Tibial nerve (tissue), 4 donors: ENCODE measurements at regions not wholly inside any gene's neighbourhood (a gene's known extent, or its start where the extent isn't known, plus 50 kb on each side); places are given as distances from the start of the nearest gene placed in this dataset.
"Not testable (repeated sequence)": the region's sequence is repeated elsewhere in the genome, so short reads cannot be mapped to it uniquely, and the experiment has no call there.

Experiments
- CTCF ChIP-seq, 5 experiments: fragments of 200-600 bp in 3 of 5; fragments of 450-650 bp in 2 of 5; sonication (generic) in 3 of 5; IDR thresholded peaks; one replicate each; pipeline ENCODE4 v1.5.1; 2016 to 2019; ENCODE audit warnings: antibody characterized with exemption in 5 of 5, mild to moderate bottlenecking in 3 of 5, moderate library complexity in 2 of 5
- EP300 ChIP-seq, 2 donors: sonication (generic); formaldehyde crosslinking; IDR thresholded peaks; one replicate each; pipeline ENCODE4 v1.6.1; 2017; ENCODE audit warnings: antibody characterized with exemption in 2 of 2, mild to moderate bottlenecking in 1 of 2

- TF ChIP-seq EP300, CTCF (IDR thresholded peaks at IDR 0.05): not testable (repeated sequence)
These were observed 315.7 kb downstream of the BCL2L11 start for GRCh38 chr2:111436411-111436810.
